NCI-H128 (cell line): ENCODE measurements at regions not wholly inside any gene's neighbourhood (a gene's known extent, or its start where the extent isn't known, plus 50 kb on each side); places are given as distances from the start of the nearest gene placed in this dataset.
"Not testable (repeated sequence)": the region's sequence is repeated elsewhere in the genome, so short reads cannot be mapped to it uniquely, and the experiment has no call there.

ENCODE experiments used
- DNase-seq: peaks from one replicate; lab custom pipeline; 2025; ENCODE audit not compliant: unreplicated experiment; lab: John Stamatoyannopoulos, UW

DNA sequence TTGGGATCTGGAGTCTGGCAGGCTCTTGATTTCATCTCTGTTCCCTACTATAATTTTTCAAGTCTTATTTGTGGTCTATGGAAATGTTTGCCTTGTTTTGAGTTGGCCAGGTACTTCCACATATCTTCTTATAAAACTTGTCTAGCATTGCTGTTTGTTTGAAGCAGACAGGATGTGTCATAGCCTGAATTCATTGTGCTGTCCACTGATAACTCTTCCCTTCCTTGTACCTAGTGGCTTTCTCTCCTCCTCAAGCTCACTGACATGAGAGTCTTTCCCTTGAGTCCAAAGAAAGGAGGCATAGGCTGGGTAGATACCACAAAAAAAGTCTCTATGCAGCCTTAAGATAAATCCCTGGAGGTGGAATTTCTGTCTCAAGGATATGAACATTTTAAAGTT is 59.2 kb upstream of the FAM241A start:
- DNase-seq: no peak

DNA sequence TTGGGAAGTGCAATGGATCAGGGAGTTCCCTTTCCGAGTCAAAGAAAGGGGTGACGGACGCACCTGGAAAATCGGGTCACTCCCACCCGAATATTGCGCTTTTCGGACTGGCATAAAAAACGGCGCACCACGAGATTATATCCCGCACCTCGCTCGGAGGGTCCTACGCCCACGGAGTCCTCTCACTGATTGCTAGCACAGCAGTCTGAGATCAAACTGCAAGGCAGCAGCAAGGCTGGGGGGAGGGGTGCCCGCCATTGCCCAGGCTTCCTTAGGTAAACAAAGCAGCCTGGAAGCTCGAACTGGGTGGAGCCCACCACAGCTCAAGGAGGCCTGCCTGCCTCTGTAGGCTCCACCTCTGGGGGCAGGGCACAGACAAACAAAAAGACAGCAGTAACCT is 58.6 kb upstream of the FAM241A start:
- DNase-seq: not testable (repeated sequence)

DNA sequence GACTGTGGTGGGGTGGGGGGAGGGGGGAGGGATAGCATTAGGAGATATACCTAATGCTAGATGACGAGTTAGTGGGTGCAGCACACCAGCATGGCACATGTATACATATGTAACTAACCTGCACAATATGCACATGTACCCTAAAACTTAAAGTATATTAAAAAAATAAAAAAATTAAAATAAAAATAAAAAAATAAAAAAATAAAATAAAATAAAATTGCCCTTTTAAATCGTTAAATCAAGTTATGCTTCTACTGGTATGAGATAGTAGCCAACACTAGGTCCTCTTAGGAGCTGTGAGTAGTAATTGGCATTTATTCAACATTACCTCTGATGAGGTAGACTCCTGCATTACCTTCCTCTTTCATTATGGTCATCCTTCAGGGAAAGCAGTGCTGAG is 52.9 kb upstream of the FAM241A start:
- DNase-seq: not testable (repeated sequence)

DNA sequence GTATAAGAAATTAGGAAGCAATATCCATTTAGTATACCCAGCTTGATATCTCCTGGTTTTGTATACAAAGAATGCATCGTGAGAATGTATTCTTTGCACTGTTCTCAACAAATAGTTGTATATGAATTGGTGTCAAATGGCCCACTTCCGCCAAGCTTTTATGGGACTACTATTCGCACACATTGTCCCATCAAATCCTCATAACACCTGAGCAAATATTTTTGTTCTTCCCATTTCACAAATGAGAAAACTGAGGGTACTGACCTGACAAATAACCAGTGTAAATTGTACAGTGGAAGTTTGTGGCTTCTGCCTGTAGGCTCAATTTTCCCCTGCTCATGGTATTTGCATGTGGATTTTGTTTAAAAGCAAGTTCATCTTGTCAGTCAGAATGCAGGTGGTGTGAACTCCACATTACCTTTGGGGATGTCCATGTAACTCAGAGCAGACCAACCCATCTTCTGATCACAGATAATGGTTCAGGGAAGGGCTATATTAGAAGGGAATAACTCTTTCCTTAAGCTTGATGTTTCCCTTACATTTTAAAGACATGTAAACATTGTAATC is 51.5 kb upstream of the FAM241A start:
- no peak for DNase-seq

DNA sequence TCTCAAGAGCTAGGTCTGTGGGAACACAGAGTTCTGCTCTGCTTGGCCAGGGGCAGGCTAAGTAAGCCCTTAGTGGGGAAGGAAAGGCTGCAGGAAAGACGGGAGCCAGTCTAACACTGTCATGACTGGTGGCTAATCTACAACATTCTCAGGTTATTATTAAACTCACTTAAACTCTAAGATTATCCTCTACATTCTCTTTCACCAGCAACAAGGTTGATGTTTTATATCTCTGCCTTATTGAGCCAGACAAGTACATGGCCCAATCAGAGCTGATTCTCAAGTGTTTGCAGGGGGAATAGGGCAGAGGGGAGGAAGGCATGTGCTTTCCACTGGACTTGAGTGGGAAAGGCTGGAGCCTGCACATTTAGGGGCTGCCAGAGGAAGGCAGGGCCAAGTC is 50.9 kb upstream of the FAM241A start:
- no peak for DNase-seq
